GM06990 (cell line): ENCODE measurements at regions not wholly inside any gene's neighbourhood (a gene's known extent, or its start where the extent isn't known, plus 50 kb on each side); places are given as distances from the start of the nearest gene placed in this dataset.

Source experiments
- DNase-seq: peaks from one replicate; pipeline ENCODE4 v3.0.0-alpha.2; 2011; ENCODE audit not compliant: insufficient read length; ENCODE audit errors: extremely low read depth
- H3K27me3 ChIP-seq: replicated peaks from 2 replicates; pipeline ENCODE4 v1.6.0; 2011; ENCODE audit warnings: low read length; ENCODE audit not compliant: control insufficient read depth, insufficient read depth
- H3K36me3 ChIP-seq: 2 replicates; pipeline ENCODE4 v1.5.1; 2011; ENCODE audit warnings: low read length; ENCODE audit not compliant: control insufficient read depth, insufficient read depth
- H3K4me3 ChIP-seq: replicated peaks from 2 replicates; pipeline ENCODE4 v1.5.1; 2011; ENCODE audit warnings: low read depth, mild to moderate bottlenecking, control low read depth, low read length
- CTCF ChIP-seq: IDR thresholded peaks from 2 replicates; pipeline ENCODE4 v1.5.1; 2011; ENCODE audit warnings: low read length, control low read depth, mild to moderate bottlenecking, inconsistent platforms; ENCODE audit not compliant: insufficient read depth, poor library complexity, severe bottlenecking

- Histone ChIP-seq H3K27me3 (no peaks in the 10 kb centered on the region), H3K36me3 (no peaks in the 10 kb centered on the region), H3K4me3 (no peak overlapping the region)
- TF ChIP-seq CTCF = no peak
- no peak for DNase-seq
Observed at GRCh38 chr20:59462249-59462648, 142.1 kb upstream of the PHACTR3 start.

- TF ChIP-seq CTCF = no peak
- no peak for DNase-seq
- no peaks in the 10 kb centered on the region for H3K36me3 ChIP-seq
- H3K27me3 ChIP-seq = 0 out of 2 replicates have a peak, but pooled peaks cover 1% of the 10 kb centered on the region
- no peak overlapping the region for H3K4me3 ChIP-seq
Observed at GRCh38 chr20:59463541-59463940, 140.8 kb upstream of the PHACTR3 start.

- peaks cover 1% of the 10 kb centered on the region; the same call in 1 of the 2 replicates for H3K27me3 ChIP-seq
Observed at GRCh38 chr20:59466107-59466815, 138.1 kb upstream of the PHACTR3 start.

GRCh38 chr20:59468831-59469230 lies 135.5 kb upstream of the PHACTR3 start:
- peaks cover 1% of the 10 kb centered on the region; the same call in 1 of the 2 replicates for H3K27me3 ChIP-seq
- H3K36me3 ChIP-seq = no peaks in the 10 kb centered on the region
- no peak overlapping the region for H3K4me3 ChIP-seq
- TF ChIP-seq CTCF = no peak
- DNase-seq = no peak

More at GRCh38 chr20:59466107-59466815, 138.1 kb upstream of the PHACTR3 start:
- no peaks in the 10 kb centered on the region for H3K36me3 ChIP-seq
- H3K4me3 ChIP-seq = no peak overlapping the region
- no peak for DNase-seq
- no peak for TF ChIP-seq CTCF

GRCh38 chr20:59469267-59470252 lies 134.8 kb upstream of the PHACTR3 start:
- DNase-seq = no peak
- H3K27me3 ChIP-seq = peaks cover 1% of the 10 kb centered on the region; the same call in 1 of the 2 replicates
- TF ChIP-seq CTCF = no peak
- H3K4me3 ChIP-seq = no peak overlapping the region
- H3K36me3 ChIP-seq = no peaks in the 10 kb centered on the region
